Middle frontal gyrus (tissue), 1 donor: ENCODE measurements at regions not wholly inside any gene's neighbourhood (a gene's known extent, or its start where the extent isn't known, plus 50 kb on each side); places are given as distances from the start of the nearest gene placed in this dataset.

Experiments used
- DNase-seq: peaks from one replicate; pipeline ENCODE4 v3.0.0-alpha.2; 2015; ENCODE audit warnings: low spot score; ENCODE audit errors: extremely low spot score

DNA sequence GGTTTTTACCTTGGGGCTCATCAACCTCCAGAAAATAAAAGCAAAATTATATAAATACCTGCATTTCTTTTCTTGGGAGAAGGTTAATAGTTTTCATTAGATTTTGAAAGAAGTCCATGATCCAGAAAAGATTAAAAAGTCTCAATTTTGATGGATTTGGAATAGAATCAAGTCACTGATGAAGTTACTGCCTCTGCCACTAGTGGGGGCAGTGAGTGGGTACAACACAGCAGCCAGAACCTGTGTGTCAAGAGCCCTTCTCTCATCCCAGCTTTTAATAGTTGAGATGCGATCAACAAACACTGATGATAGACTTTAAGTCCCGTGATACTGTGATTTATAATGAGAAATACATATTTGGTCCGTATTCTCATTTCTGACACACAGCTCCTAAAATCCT lies 686.7 kb downstream of the DIAPH3 start:
- DNase-seq = no peak

DNA sequence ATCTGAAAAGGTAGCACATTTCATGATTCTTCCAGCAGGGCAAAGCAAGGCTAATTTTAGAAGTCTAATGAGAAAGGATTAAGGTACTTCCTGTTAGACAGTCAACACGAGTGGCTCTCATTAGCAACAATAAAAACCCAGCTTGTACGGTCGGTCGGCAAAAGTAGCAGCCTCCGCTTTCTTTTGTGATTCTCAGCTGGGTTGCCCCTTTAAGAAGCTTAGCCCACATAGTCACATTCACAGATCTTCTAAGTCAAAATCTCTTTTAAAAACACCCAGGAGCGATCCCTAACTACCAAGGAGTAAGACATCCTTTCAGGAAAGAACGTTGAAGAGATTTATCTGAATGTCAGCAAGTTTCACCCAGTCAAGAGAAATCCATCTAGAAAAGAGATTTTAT lies 684.8 kb downstream of the DIAPH3 start:
- no peak for DNase-seq

DNA sequence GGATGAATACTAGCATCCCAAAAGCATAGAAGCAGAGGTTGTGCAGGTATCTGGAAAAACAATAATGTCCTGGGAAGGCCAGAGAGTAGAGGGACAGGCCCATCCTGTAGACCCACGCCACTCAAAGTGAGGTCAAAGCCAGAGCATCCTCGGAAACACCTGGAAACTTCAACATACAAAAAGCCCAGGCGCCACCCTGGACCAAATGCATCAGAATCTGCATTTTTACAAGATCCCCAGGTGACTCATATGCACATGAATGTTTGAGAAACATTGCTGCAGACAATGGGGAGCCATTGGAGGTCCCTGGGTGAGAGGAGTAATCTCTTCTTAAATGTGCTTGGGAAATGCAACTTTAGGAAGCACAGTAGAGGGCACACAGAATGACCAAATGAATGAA lies 684.1 kb downstream of the DIAPH3 start:
- DNase-seq = no peak

- DNase-seq = no peak
Observed at GRCh38 chr13:59480396-59481259, 683.1 kb downstream of the DIAPH3 start.

DNA sequence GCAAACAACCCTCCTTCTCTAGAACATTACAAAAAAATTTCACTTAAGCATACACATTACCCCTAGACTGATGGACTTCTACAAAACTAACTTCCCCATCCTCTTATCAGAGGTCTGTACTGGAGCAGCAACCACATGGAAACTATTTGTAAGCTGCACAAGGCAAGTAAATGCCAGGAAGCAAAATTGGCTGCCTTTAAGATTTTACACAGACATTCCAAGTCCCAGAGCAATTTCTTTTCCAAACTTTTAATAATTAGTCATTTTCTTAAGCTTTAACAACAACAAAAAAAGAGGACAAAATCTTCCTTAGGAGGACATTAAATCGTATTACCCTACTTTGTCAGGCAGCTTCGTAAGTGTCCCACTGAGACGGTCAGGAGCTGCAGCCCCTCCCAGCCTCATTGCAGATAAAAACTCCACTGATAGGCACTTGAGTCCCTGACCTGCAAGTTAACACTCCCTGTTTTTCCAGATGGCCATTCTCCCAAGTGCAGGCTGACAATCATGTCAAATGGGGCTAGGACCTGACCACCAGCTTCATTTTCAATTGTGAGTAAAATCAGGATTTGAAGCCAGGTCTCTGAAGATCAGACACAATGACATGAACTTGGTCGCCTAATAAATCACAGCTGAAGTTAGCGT lies 680.1 kb downstream of the DIAPH3 start:
- no peak for DNase-seq

- no peak for DNase-seq
Observed at GRCh38 chr13:59487883-59488282, 675.8 kb downstream of the DIAPH3 start.

DNA sequence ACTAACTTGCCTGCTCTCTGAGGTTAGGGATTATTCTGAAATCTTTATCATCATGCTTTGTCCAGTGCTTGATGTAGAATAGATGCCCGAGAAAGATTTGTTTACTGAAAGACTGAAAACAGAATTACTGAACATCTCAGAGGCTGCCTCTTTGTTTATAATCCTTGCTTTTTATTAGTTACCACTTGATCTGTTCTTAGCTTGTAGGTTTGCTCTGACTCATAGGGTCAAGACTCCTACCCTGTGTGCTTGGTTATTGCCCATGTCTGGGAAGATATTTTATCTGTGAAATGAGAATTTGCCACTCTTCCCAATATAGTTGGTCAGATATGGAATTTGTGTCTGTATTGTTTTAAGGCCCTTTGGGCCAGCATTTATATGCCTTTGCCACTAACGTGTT lies 675.3 kb downstream of the DIAPH3 start:
- DNase-seq = no peak

GRCh38 chr13:59490651-59491050 lies 673.1 kb downstream of the DIAPH3 start:
- DNase-seq = no peak

- DNase-seq = no peak
Observed at GRCh38 chr13:59492030-59492636, 671.6 kb downstream of the DIAPH3 start.

- no peak for DNase-seq
Observed at GRCh38 chr13:59493436-59493965, 670.2 kb downstream of the DIAPH3 start.

DNA sequence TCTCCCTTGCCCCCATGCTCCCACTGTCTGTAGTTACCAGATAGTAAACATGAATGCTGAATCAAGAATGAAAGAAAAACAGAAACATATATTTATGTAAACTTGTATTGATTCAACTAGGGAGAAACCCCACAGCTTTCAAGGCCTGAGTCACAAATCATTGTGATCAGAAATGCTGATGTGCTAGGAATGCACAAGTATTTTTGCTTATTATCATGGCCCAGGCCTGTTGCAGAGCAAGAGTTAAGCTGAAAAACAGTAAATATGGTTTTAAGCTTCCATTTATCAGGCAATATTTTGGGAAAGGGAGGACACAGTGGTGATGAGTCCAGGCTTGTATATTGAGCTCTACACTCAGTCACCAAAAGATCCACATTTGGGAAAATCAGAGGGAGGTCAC lies 669.6 kb downstream of the DIAPH3 start:
- DNase-seq = no peak

- DNase-seq = no peak
Observed at GRCh38 chr13:59494560-59494970, 669.2 kb downstream of the DIAPH3 start.

- no peak for DNase-seq
Observed at GRCh38 chr13:59495299-59495698, 668.4 kb downstream of the DIAPH3 start.

DNA sequence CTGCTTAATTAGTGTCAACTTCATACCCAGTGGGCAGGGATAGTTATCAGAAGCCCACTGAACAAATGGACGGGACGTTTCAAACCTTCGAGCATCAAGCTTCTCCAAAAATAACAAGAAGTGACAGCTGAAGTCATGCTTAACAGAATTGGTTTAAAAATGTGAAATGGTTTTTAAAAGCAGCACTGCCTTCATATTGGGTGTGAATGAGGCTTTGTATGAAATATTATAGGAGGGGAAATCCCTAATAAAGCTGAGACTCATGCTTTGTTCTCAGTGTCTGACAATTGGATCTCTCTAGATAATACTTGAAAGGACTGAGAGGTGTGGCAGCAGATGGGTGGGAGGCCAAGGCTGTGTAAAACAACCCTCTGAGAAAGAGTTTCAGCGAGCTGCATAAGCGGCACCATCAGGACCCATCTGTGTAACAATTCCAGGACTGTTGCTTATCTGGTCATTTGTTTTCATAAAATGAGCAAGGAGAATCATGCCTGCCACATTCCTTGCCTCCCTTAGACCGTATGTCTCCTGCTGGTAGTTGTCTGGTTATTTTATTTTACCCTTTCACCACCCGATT lies 667.7 kb downstream of the DIAPH3 start:
- no peak for DNase-seq

DNA sequence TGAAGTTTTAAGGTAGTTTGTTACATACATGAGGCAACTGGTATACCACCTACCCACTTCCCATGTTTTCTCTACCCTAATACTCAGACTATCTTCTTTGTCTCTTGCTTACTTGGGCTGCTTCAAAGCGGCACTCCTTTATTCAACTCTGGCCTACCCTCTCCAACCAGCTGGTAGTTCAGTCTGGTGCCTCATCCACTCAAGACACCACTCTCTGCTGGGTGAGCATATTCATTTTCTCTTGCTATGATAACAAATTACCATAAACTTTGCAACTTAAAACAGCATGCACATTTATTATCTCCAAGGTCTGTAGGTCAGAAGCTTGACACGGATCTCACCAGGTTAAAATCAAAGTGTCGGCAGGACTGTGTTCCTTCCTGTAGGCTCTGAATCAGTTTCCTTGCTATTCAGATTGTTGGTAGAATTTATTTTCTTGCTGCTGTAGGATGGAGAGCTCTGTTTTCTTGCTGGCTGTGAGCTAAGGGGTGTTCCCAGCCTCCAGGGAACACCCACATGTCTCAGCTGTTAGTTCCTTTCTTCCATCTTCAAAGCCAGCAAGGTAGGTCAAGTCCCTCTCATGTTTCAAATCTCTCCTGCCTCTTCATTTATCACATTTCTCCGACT lies 666.0 kb downstream of the DIAPH3 start:
- DNase-seq = no peak

DNA sequence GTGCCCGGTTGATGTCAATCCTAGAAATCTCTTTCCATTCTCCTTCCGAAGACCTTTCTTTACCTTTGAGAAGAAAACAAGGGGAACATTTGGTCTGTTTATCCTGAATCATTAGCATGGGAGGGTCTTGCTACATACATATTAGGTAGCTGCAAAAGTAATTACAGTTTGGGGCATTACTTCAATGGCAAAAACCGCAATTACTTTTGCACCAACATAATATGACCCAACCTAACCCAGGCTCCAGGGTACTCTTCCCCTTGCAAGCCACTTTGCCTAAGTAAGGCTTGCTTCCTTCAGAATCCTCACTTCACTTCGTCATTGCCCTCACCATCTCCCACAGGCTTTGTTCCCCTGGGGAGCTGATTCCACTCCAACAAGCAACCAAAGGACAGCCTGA lies 662.7 kb downstream of the DIAPH3 start:
- DNase-seq = no peak

GRCh38 chr13:59504407-59504806 lies 659.3 kb downstream of the DIAPH3 start:
- no peak for DNase-seq

DNA sequence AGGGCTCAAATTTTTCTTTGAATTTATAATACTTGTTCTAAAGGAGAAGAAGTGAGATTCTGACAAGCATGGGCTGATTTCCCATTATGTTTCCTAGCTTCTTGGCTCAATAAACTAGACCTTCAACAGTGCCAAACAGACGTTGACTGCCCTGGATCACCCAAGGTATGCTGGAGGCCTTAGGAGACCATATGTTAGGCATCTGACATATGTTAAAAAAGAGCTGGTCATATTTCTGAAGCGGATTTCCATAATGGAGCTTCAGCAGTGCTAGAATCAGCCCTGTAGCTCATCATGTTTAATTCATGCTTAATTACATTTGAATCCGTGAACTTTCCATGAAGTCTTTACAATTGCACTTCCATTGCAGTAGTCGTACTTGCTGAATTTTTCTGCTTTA lies 653.3 kb downstream of the DIAPH3 start:
- DNase-seq = no peak

DNA sequence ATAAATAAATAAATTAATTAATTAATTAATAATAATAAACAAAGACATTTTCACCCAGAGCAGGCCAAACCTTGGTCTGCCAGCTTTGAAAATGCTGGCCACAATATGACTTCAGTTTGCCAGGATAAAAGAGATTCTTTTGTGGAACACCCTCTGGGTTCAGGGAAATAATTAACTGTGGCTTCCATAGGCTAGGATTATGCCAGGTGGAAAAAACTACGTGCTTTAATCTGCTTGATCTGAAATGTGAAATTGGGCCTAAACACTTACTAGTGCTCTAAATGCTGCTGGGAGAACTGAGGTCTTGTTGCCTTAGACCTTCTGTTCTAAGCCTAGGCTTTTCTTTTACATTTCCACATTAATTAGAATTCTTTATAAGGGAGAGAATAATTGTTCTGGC lies 650.0 kb downstream of the DIAPH3 start:
- DNase-seq = no peak

DNA sequence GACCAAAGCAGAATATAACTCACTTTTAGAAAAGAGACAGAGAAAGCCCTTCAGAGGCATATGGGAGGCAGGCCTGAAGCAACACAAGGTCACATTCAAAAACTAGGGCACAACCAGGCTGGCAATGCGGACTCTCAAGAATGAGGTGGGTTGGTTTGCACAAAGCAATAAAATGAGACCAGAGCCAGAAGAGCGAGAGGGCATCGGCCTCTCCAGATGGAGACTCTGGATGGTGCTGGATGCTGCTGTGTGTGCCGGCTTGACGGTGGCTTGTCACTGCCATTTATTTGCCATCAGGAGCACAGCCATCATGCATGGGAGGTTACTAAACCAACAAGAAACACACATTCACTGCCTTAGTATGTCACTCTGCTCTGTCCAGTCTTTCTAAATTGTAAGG lies 649.4 kb downstream of the DIAPH3 start:
- no peak for DNase-seq

DNA sequence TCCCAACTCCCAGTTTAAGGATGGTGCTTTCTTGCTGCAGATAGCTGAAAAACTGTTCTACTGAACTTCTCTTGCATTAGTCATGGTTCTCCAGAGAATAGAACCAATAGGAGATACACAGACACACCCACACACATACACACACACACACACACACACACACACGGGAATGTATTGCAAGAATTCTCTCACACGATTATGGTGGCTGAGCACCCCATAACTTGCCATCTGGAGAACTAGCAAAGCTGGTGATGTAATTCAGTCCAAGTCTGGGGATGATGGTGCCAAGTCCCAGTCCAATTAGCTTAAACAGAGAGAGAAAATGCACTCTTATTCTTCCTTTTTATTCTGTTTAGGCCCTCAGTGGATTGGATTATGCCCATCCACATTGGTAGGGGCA lies 643.9 kb downstream of the DIAPH3 start:
- no peak for DNase-seq
